H9 (cell line): ENCODE measurements at regions not wholly inside any gene's neighbourhood (a gene's known extent, or its start where the extent isn't known, plus 50 kb on each side); places are given as distances from the start of the nearest gene placed in this dataset.

ENCODE experiments used
- DNase-seq: peaks from one replicate; pipeline ENCODE4 v3.0.0-alpha.2; 2017
- H2AFZ ChIP-seq: one replicate; pipeline ENCODE4 v1.6.1; 2013; ENCODE audit warnings: mild to moderate bottlenecking, low read length, control low read depth, moderate library complexity
- H2AK5ac ChIP-seq: 2 replicates; pipeline ENCODE4 v1.6.1; 2013; ENCODE audit warnings: low read length, control low read depth, mixed read lengths; ENCODE audit not compliant: insufficient read length
- H2BK120ac ChIP-seq: one replicate; pipeline ENCODE4 v1.6.1; 2013; ENCODE audit warnings: low read depth, mild to moderate bottlenecking, low read length, control low read depth, inconsistent platforms; ENCODE audit not compliant: poor library complexity, severe bottlenecking
- H2BK12ac ChIP-seq: 2 replicates; pipeline ENCODE4 v1.6.1; 2013; ENCODE audit warnings: low read length, control low read depth, mixed read lengths, low read depth; ENCODE audit not compliant: insufficient read length
- H2BK15ac ChIP-seq: 2 replicates; pipeline ENCODE4 v1.6.1; 2013; ENCODE audit warnings: low read depth, low read length, control low read depth
- H2BK20ac ChIP-seq: one replicate; pipeline ENCODE4 v1.6.1; 2013; ENCODE audit warnings: low read depth, mild to moderate bottlenecking, low read length, control low read depth, inconsistent platforms; ENCODE audit not compliant: poor library complexity, severe bottlenecking
- H2BK5ac ChIP-seq: 2 replicates; pipeline ENCODE4 v1.6.1; 2013; ENCODE audit warnings: low read length, control low read depth, mixed read lengths; ENCODE audit not compliant: insufficient read length
- H3K14ac ChIP-seq: 2 replicates; pipeline ENCODE4 v1.6.1; 2013; ENCODE audit warnings: low read length, control low read depth; ENCODE audit not compliant: insufficient read depth
- H3K18ac ChIP-seq: 2 replicates; pipeline ENCODE4 v1.6.1; 2013; ENCODE audit warnings: low read depth, mild to moderate bottlenecking, mixed read lengths, low read length, control low read depth; ENCODE audit not compliant: insufficient read length
- H3K23ac ChIP-seq: 2 replicates; pipeline ENCODE4 v1.6.1; 2013; ENCODE audit warnings: low read length, control low read depth, mixed read lengths, low read depth; ENCODE audit not compliant: insufficient read length
- H3K23me2 ChIP-seq: 2 replicates; pipeline ENCODE4 v1.6.1; 2013; ENCODE audit warnings: low read depth, mild to moderate bottlenecking, mixed read lengths, low read length, control low read depth; ENCODE audit not compliant: insufficient read length, poor library complexity, severe bottlenecking
- H3K27ac ChIP-seq: 2 replicates; pipeline ENCODE4 v1.5.1; 2013; ENCODE audit warnings: low read length, control low read depth, mixed read lengths, low read depth; ENCODE audit not compliant: insufficient read length
- H3K27me3 ChIP-seq: 2 replicates; pipeline ENCODE4 v1.6.1; 2013; ENCODE audit warnings: low read length, control low read depth, inconsistent platforms; ENCODE audit not compliant: insufficient read depth
- H3K4ac ChIP-seq: 2 replicates; pipeline ENCODE4 v1.6.1; 2013; ENCODE audit warnings: low read depth, mild to moderate bottlenecking, control low read depth, inconsistent platforms, low read length, moderate library complexity
- H3K4me1 ChIP-seq: 2 replicates; pipeline ENCODE4 v1.6.1; 2013; ENCODE audit warnings: low read length, control low read depth, inconsistent platforms; ENCODE audit not compliant: insufficient read depth
- H3K4me2 ChIP-seq: 2 replicates; pipeline ENCODE4 v1.6.1; 2013; ENCODE audit warnings: low read length, control low read depth, mixed read lengths; ENCODE audit not compliant: insufficient read length, insufficient read depth
- H3K56ac ChIP-seq: 2 replicates; pipeline ENCODE4 v1.6.1; 2013; ENCODE audit warnings: low read depth, mild to moderate bottlenecking, mixed read lengths, low read length, control low read depth; ENCODE audit not compliant: insufficient read length
- H3K79me1 ChIP-seq: 2 replicates; pipeline ENCODE4 v1.6.1; 2013; ENCODE audit warnings: low read depth, mild to moderate bottlenecking, moderate library complexity, low read length, control low read depth, inconsistent platforms; ENCODE audit not compliant: insufficient read depth, poor library complexity, severe bottlenecking
- H3K79me2 ChIP-seq: 2 replicates; pipeline ENCODE4 v1.6.1; 2013; ENCODE audit warnings: low read length, control low read depth, inconsistent platforms; ENCODE audit not compliant: insufficient read depth
- H3K9ac ChIP-seq: 2 replicates; pipeline ENCODE4 v1.6.1; 2013; ENCODE audit warnings: low read length, control low read depth, mixed read lengths; ENCODE audit not compliant: insufficient read length; ENCODE audit errors: extremely low read depth
- H3K9me3 ChIP-seq: one replicate; pipeline ENCODE4 v1.6.1; 2013; ENCODE audit warnings: low read depth, low read length, inconsistent platforms; ENCODE audit not compliant: control insufficient read depth
- H3T11ph ChIP-seq: one replicate; pipeline ENCODE4 v1.6.1; 2013; ENCODE audit warnings: mild to moderate bottlenecking, low read length, control low read depth, inconsistent platforms
- H4K20me1 ChIP-seq: one replicate; pipeline ENCODE4 v1.6.1; 2013; ENCODE audit not compliant: control insufficient read depth, insufficient read length, insufficient read depth
- H4K5ac ChIP-seq: 2 replicates; pipeline ENCODE4 v1.6.1; 2013; ENCODE audit warnings: low read depth, mild to moderate bottlenecking, mixed read lengths, low read length, control low read depth; ENCODE audit not compliant: insufficient read length
- H4K8ac ChIP-seq: replicated peaks from 2 replicates; pipeline ENCODE4 v1.6.1; 2013; ENCODE audit warnings: low read length, control low read depth, mixed read lengths, low read depth; ENCODE audit not compliant: insufficient read length
- H4K91ac ChIP-seq: 2 replicates; pipeline ENCODE4 v1.6.1; 2013; ENCODE audit warnings: low read depth, mild to moderate bottlenecking, moderate library complexity, mixed read lengths, low read length, control low read depth; ENCODE audit not compliant: insufficient read length
- H3K27ac Mint-ChIP-seq, 3 experiments: 2 replicates in 2 of 3; 3 replicates in 1 of 3; pipeline ENCODE4 v1.8.0; 2020 to 2021; ENCODE audit warnings: mixed read lengths in 3 of 3, mild to moderate bottlenecking in 1 of 3, moderate library complexity in 1 of 3
- H3K27me3 Mint-ChIP-seq: 2 replicates; pipeline ENCODE4 v1.8.0; 2021; ENCODE audit warnings: low read depth, mild to moderate bottlenecking, moderate library complexity, mixed read lengths
- H3K36me3 Mint-ChIP-seq, 3 experiments: 2 replicates in 2 of 3; 3 replicates in 1 of 3; pipeline ENCODE4 v1.8.0; 2020 to 2021; ENCODE audit warnings: low read depth in 3 of 3, mixed read lengths in 3 of 3; ENCODE audit not compliant: insufficient read depth in 1 of 3
- H3K4me1 Mint-ChIP-seq, 2 experiments: 2 replicates each; pipeline ENCODE4 v1.8.0; 2020; ENCODE audit warnings: mixed read lengths in 2 of 2
- H3K4me3 Mint-ChIP-seq, 2 experiments: 2 replicates in 1 of 2; 3 replicates in 1 of 2; pipeline ENCODE4 v1.8.0; 2020 to 2021; ENCODE audit warnings: mild to moderate bottlenecking in 2 of 2, mixed read lengths in 2 of 2, moderate library complexity in 1 of 2
- H3K9me3 Mint-ChIP-seq, 2 experiments: 2 replicates in 1 of 2; 3 replicates in 1 of 2; pipeline ENCODE4 v1.8.0; 2020; ENCODE audit warnings: mild to moderate bottlenecking in 2 of 2, mixed read lengths in 2 of 2, moderate library complexity in 1 of 2
- WGBS: extraction: QIAGEN DNeasy Blood & Tissue Kit; methylation state at CpG from one replicate; pipeline ENCODE4 v1.1.7; 2013; ENCODE audit warnings: missing lambda C conversion rate, low lambda C conversion rate, mixed read lengths; ENCODE audit not compliant: insufficient read length; ENCODE audit errors: extremely low coverage; 5-methylcytosine and 5-hydroxymethylcytosine counted together
- TF ChIP-seq, protein P1 (sequence below): fragments of 200-600 bp; sonication (generic); conservative IDR thresholded peaks from 3 replicates; pipeline ENCODE4 v1.8.0; 2021; ENCODE audit warnings: antibody characterized with exemption, mild to moderate bottlenecking

DNA sequence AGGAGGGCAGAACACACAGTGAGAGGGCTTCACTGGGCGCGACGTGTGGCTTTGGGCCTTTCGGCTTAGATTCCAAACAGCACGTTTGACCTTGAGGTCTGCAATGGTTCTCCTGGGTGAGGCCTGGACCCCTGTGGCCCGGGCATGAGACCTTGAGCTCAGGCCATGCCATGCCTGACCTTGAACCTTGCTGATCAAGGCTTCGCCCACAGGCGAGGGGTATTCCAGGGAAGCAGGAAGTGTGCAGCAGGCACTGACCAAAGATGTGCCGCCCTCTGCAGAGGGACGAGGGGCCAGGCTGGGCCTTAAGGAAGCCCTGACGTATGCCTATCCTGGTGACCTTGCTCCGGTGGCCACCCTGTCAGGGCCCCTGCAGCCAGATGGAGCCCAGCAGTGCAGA, 178.3 kb upstream of the HDAC4 start:
- Mint-ChIP-seq H3K9me3 (no peaks in the 10 kb centered on the region; a peak in 2 of 5 replicates), H3K4me1 (peaks cover 9 to 11% of the 10 kb centered on the region in 2 experiments), H3K36me3 (no peaks in the 10 kb centered on the region), H3K4me3 (no peak overlapping the region), H3K27me3 (no peaks in the 10 kb centered on the region; the same call in none of the 2 replicates), H3K27ac (no peak overlapping the region)
- H2BK5ac ChIP-seq: no peak overlapping the region
- TF ChIP-seq, protein P1, sequence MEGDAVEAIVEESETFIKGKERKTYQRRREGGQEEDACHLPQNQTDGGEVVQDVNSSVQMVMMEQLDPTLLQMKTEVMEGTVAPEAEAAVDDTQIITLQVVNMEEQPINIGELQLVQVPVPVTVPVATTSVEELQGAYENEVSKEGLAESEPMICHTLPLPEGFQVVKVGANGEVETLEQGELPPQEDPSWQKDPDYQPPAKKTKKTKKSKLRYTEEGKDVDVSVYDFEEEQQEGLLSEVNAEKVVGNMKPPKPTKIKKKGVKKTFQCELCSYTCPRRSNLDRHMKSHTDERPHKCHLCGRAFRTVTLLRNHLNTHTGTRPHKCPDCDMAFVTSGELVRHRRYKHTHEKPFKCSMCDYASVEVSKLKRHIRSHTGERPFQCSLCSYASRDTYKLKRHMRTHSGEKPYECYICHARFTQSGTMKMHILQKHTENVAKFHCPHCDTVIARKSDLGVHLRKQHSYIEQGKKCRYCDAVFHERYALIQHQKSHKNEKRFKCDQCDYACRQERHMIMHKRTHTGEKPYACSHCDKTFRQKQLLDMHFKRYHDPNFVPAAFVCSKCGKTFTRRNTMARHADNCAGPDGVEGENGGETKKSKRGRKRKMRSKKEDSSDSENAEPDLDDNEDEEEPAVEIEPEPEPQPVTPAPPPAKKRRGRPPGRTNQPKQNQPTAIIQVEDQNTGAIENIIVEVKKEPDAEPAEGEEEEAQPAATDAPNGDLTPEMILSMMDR: no peak
- H2BK20ac ChIP-seq: no peak overlapping the region
- H3K56ac ChIP-seq: no peak overlapping the region
- H4K91ac ChIP-seq: no peak overlapping the region
- no peak overlapping the region for H3K18ac ChIP-seq
- H3T11ph ChIP-seq: no peak overlapping the region
- H3K9me3 ChIP-seq: no peaks in the 10 kb centered on the region
- no peak overlapping the region for H2AFZ ChIP-seq
- no peak overlapping the region for H2BK120ac ChIP-seq
- no peak overlapping the region for H3K23ac ChIP-seq
- H3K27me3 ChIP-seq: no peaks in the 10 kb centered on the region
- WGBS: no CpG with 5 or more reads among the region's 12 CpGs
- no peaks in the 10 kb centered on the region for H3K4me1 ChIP-seq
- no peak overlapping the region for H3K4me2 ChIP-seq
- H4K20me1 ChIP-seq: no peaks in the 10 kb centered on the region
- H3K9ac ChIP-seq: no peak overlapping the region
- no peak overlapping the region for H3K27ac ChIP-seq
- H3K4ac ChIP-seq: no peak overlapping the region
- H2BK12ac ChIP-seq: no peak overlapping the region
- H4K5ac ChIP-seq: no peak overlapping the region
- H2AK5ac ChIP-seq: no peak overlapping the region
- no peak overlapping the region for H2BK15ac ChIP-seq
- no peaks in the 10 kb centered on the region for H3K23me2 ChIP-seq
- no peak overlapping the region for H3K14ac ChIP-seq
- no peaks in the 10 kb centered on the region for H3K79me1 ChIP-seq
- DNase-seq: no peak
- no peak overlapping the region for H4K8ac ChIP-seq
- H3K79me2 ChIP-seq: no peaks in the 10 kb centered on the region
